HG03108 (cell line): ENCODE measurements at regions not wholly inside any gene's neighbourhood (a gene's known extent, or its start where the extent isn't known, plus 50 kb on each side); places are given as distances from the start of the nearest gene placed in this dataset.
"Not testable (repeated sequence)": the region's sequence is repeated elsewhere in the genome, so short reads cannot be mapped to it uniquely, and the experiment has no call there.

Experiments
- ATAC-seq: cut with Tn5 transposase; IDR thresholded peaks from one replicate; pipeline ENCODE4 v1.9.1; 2021; ENCODE audit warnings: moderate library complexity; ENCODE audit not compliant: unreplicated experiment

DNA sequence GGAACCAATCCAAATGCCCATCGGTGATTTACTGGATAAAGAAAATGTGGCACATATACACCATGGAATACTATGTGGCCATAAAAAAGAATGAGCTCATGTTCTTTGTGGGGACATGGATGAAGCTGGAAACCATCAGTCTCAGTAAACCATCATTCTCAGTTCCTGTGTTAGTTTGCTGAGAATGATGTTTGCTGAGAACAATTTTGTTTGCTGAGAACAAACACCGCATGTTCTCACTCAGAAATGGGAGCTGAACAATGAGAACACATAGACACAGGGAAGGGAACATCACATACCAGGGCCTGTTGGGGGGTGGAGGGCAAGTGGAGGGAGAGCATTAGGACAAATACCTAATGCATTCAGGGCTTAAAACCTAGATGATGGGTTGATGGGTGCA lies 185.5 kb downstream of the ANXA1 start:
- not testable (repeated sequence) for ATAC-seq

- ATAC-seq: no peak
Observed at GRCh38 chr9:73344060-73344459, 192.4 kb downstream of the ANXA1 start.

GRCh38 chr9:73347123-73347522 lies 195.5 kb downstream of the ANXA1 start:
- ATAC-seq: no peak

DNA sequence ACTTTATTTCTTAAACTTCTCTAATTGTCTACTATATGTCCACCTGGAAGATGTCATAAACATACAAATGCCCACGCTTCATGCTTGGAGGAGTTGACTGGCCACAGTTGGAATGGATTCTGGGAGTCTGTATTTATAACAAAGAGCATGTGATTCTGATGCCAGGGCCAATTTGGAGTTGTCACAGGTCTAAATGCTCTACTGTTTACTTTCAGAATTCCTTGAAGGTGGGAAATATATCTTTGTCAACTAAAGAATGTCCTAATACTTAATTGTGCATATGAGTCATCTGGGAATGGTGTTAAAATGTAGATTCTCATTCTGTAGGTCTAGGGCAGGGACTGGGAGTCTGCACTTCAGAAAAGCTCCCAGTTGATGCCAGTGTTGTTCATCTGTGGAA lies 196.1 kb downstream of the ANXA1 start:
- ATAC-seq: no peak

- ATAC-seq: no peak
Observed at GRCh38 chr9:73348471-73348870, 196.8 kb downstream of the ANXA1 start.

DNA sequence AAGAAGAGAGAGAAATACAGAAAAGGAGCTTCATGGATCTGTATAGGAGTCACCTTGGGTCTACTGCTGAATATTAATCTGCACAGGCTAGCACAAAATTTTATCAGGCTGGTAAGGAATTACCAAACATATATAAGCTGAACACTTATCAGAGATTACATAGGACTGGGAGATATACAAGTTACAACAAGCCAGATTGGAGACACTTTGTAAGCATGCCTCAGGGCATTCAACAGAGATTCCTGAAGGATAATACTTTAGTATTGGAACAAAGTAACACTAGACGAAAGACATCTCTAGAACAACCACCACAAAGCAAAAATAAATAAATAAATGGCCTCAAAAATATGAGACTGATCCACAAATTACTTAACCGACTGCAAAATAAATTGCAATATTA lies 197.8 kb downstream of the ANXA1 start:
- ATAC-seq: no peak

DNA sequence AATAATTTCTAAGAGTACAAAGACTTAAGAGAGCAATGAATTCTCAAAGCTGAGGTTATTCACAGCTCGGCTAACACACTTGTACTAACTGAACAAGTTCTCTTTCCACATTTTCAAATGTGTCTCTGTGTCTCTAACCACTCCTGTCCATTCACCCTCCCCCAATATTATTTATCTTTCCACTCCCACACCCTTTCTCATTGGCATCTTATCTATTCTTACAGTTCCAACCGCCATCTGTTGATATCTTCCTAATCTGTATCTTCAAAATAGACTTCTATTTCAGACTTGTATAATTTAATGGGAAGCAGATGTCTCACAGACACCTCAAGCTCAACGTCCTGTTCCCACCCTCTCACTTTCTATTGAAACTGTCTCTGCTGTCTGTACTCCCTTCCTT lies 205.9 kb downstream of the ANXA1 start:
- no peak for ATAC-seq

GRCh38 chr9:73370053-73370452 lies 218.4 kb downstream of the ANXA1 start:
- no peak for ATAC-seq

- ATAC-seq: no peak
Observed at GRCh38 chr9:73371801-73372200, 220.1 kb downstream of the ANXA1 start.

GRCh38 chr9:73380411-73380810 lies 228.7 kb downstream of the ANXA1 start:
- no peak for ATAC-seq

- ATAC-seq: no peak
Observed at GRCh38 chr9:73402081-73403028, 250.7 kb downstream of the ANXA1 start.

DNA sequence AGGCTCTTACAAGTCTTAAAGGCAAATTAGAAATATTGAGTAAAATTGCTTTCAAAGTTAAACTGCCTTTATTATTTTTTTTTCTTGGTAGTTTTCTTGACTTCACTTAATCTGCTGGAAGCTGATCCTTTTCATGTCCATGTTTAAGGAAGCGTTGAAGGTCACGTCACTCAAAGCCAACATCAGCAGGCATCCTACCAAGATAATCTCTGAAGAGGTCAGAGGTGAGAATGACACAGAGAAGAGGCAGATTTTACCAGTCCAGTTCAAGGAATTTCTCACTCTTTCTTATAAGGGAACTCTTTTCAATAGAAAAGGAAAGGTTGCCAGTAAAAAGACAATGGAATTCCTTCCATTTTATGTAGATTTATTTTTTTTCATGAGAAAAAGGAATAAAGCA lies 259.8 kb downstream of the ANXA1 start:
- ATAC-seq: no peak

GRCh38 chr9:73412874-73413273 lies 261.2 kb downstream of the ANXA1 start:
- no peak for ATAC-seq

DNA sequence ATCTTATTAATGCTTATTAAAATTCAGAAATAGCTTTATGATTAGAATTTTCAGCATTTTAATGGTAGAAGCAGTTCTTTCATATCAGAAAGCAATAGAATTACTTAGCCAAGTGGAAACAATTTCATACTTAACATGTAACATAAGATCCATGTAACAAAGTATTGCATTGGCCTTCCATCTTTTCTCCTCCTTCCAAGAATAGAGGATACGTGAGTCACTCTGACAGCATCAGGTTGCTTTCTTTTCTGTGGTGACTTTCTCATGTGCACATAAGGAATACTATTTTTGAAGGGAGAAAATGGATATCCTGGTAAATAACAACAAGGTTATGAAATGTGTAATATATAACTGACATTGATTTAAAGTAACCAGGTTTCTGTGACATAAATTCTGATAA lies 272.2 kb downstream of the ANXA1 start:
- no peak for ATAC-seq

DNA sequence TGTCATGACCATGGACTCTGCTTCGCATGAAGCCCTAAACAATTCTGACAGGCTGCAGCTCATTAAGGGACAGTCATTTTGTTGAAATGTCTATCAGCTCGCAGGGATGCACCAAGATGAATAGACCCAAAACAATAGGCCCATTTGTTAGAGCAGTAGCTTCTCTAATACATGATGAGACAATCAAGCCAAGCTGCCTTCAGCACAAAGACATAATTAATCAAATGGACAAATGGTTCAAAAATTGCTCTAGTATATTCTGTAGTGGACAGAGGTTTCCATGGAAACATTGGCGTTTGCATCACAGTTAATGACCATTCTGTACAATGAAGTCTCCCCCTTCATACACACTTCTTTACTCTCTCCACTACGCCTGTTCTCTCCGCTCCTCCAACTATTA lies 274.6 kb downstream of the ANXA1 start:
- ATAC-seq: no peak

- ATAC-seq: no peak
Observed at GRCh38 chr9:73434826-73435225, 283.2 kb downstream of the ANXA1 start.

GRCh38 chr9:73437758-73438157 lies 286.1 kb downstream of the ANXA1 start:
- no peak for ATAC-seq

- ATAC-seq: not testable (repeated sequence)
Observed at GRCh38 chr9:73439839-73440238, 288.2 kb downstream of the ANXA1 start.

DNA sequence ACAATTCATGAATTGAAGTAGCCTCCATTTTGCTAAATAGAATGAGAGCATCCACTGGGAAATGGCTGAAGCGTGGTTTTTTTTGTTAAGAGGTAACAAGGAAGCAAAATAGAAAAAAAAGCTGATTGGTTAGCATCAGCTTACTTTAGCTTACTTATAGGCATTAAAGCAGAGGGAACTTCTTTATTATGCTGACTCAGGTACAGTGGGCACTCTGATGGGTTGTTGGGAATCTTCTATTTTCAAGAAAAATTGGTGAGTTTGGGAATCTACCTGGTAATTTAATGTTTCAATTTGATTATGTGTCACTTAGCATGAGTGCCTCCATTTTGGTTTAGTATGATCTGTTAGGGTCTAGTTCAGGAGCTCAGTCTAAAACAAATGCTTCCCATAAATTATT lies 289.6 kb downstream of the ANXA1 start:
- ATAC-seq: no peak

- ATAC-seq: no peak
Observed at GRCh38 chr9:73441890-73442818, 290.5 kb downstream of the ANXA1 start.

DNA sequence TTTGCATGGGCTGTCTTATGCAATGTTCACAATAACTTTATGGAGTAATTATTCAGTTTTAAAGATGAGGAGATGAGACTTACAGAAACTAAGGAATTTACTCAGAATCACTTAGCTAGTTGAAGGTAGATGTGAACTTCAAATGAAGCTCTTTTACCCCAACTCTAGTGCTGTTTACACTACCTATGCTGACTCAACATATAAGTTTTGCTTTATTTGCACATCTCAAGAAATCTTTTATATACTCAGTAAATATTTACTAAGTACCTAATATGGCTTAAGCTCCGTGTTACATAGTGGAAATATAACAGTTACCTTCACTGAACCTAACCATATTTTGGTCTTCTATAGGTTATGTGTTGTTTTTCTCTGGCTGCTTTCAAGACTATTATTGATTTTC lies 293.2 kb downstream of the ANXA1 start:
- no peak for ATAC-seq

DNA sequence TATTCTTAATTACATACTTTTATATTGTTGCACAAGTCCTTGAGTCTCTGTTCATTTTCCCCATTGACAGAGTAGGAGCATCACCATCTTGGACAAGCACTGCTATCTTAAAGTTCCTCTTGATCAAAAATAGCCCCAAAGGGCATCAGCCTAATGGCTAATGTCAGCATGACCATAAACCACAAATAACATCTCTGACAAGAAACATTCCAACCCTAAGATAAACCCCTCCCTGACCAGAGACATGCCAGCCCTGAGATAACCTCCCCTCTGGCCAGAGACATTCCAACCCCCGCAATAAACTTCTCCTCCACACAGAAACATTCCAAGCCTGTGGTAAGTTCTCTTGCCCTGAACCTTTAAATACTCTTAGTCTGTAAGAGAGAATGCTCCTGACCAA lies 293.7 kb downstream of the ANXA1 start:
- not testable (repeated sequence) for ATAC-seq
